ENCODE measurements at regions not wholly inside any gene's neighbourhood (a gene's known extent, or its start where the extent isn't known, plus 50 kb on each side); places are given as distances from the start of the nearest gene placed in this dataset.

GRCh38 chr2:155364766-155365165 is 666.3 kb downstream of the KCNJ3 start:
- H3K36me3 ChIP-seq (ENCODE audit: control insufficient read depth in 1 of 2, insufficient read depth in 2 of 2, low read depth in 1 of 2, low read length in 2 of 2) = no peaks in the 10 kb centered on the region
- no peak for DNase-seq
- no peak overlapping the region for H2AFZ ChIP-seq (ENCODE audit: low read depth, low read length)
- H3K9me3 ChIP-seq (ENCODE audit: control insufficient read depth, low read length) = no peaks in the 10 kb centered on the region
- no peak overlapping the region for H3K27ac ChIP-seq (ENCODE audit: low read length, poor library complexity, severe bottlenecking)
- H3K27me3 ChIP-seq (ENCODE audit: control insufficient read depth in 1 of 2, insufficient read depth in 1 of 2, low read length in 2 of 2) = no peaks in the 10 kb centered on the region
- H4K8ac ChIP-seq (ENCODE audit: low read length) = no peak overlapping the region
- no peak overlapping the region for H2BK15ac ChIP-seq (ENCODE audit: low read depth, poor library complexity, severe bottlenecking)
- H3K4me2 ChIP-seq (ENCODE audit: low read length, poor library complexity, severe bottlenecking) = no peak overlapping the region
- no CpG with 5 or more reads among the region's 3 CpGs for WGBS
- H2BK12ac ChIP-seq (ENCODE audit: low read length in 2 of 2) = no peak overlapping the region
- H3K23ac ChIP-seq (ENCODE audit: low read length in 2 of 2) = no peak overlapping the region
- no peak overlapping the region for H3K4me3 ChIP-seq (ENCODE audit: insufficient read depth in 1 of 2, low read depth in 1 of 2, low read length in 2 of 2)
- no peak overlapping the region for H2BK120ac ChIP-seq (ENCODE audit: low read depth, low read length)
- H2BK5ac ChIP-seq (ENCODE audit: low read depth, low read length, poor library complexity, severe bottlenecking) = no peak overlapping the region
- H3K79me1 ChIP-seq (replicated peaks; ENCODE audit: low read length, poor library complexity, severe bottlenecking) = no peaks in the 10 kb centered on the region
- no peak overlapping the region for H3K4ac ChIP-seq (ENCODE audit: low read depth in 1 of 2, low read length in 2 of 2)
- no peak overlapping the region for H4K91ac ChIP-seq (ENCODE audit: low read length)
- H3K9ac ChIP-seq (ENCODE audit: low read length) = no peak overlapping the region
- H2AK5ac ChIP-seq (ENCODE audit: low read length, severe bottlenecking) = no peak overlapping the region
- no peak overlapping the region for H3K14ac ChIP-seq (ENCODE audit: low read length in 2 of 2)
- no peaks in the 10 kb centered on the region for H3K4me1 ChIP-seq (ENCODE audit: control insufficient read depth, insufficient read depth, low read depth, low read length)
- no peak overlapping the region for H3K18ac ChIP-seq (ENCODE audit: low read depth in 1 of 2, low read length in 2 of 2)

- H4K8ac ChIP-seq (ENCODE audit: low read length) = no peak overlapping the region
- H3K27me3 ChIP-seq (ENCODE audit: control insufficient read depth in 1 of 2, insufficient read depth in 1 of 2, low read length in 2 of 2) = no peaks in the 10 kb centered on the region
- H3K4me3 ChIP-seq (ENCODE audit: insufficient read depth in 1 of 2, low read depth in 1 of 2, low read length in 2 of 2) = no peak overlapping the region
- no peak overlapping the region for H2BK15ac ChIP-seq (ENCODE audit: low read depth, poor library complexity, severe bottlenecking)
- H3K4me2 ChIP-seq (ENCODE audit: low read length, poor library complexity, severe bottlenecking) = no peak overlapping the region
- H3K9ac ChIP-seq (ENCODE audit: low read length) = no peak overlapping the region
- H3K23ac ChIP-seq (ENCODE audit: low read length in 2 of 2) = no peak overlapping the region
- H3K36me3 ChIP-seq (ENCODE audit: control insufficient read depth in 1 of 2, insufficient read depth in 2 of 2, low read depth in 1 of 2, low read length in 2 of 2) = no peaks in the 10 kb centered on the region
- no peak for DNase-seq
- H3K4ac ChIP-seq (ENCODE audit: low read depth in 1 of 2, low read length in 2 of 2) = no peak overlapping the region
- H4K91ac ChIP-seq (ENCODE audit: low read length) = no peak overlapping the region
- no peaks in the 10 kb centered on the region for H3K79me1 ChIP-seq (replicated peaks; ENCODE audit: low read length, poor library complexity, severe bottlenecking)
- H3K4me1 ChIP-seq (ENCODE audit: control insufficient read depth, insufficient read depth, low read depth, low read length) = no peaks in the 10 kb centered on the region
- no peak overlapping the region for H2AFZ ChIP-seq (ENCODE audit: low read depth, low read length)
- H3K14ac ChIP-seq (ENCODE audit: low read length in 2 of 2) = no peak overlapping the region
- no peak overlapping the region for H3K18ac ChIP-seq (ENCODE audit: low read depth in 1 of 2, low read length in 2 of 2)
- no peak overlapping the region for H2BK12ac ChIP-seq (ENCODE audit: low read length in 2 of 2)
- H3K9me3 ChIP-seq (ENCODE audit: control insufficient read depth, low read length) = peaks cover 8% of the 10 kb centered on the region
- H2AK5ac ChIP-seq (ENCODE audit: low read length, severe bottlenecking) = no peak overlapping the region
- H2BK120ac ChIP-seq (ENCODE audit: low read depth, low read length) = no peak overlapping the region
- WGBS = 89% methylated on average over 8 of the region's 8 CpGs
- H3K27ac ChIP-seq (ENCODE audit: low read length, poor library complexity, severe bottlenecking) = no peak overlapping the region
- no peak overlapping the region for H2BK5ac ChIP-seq (ENCODE audit: low read depth, low read length, poor library complexity, severe bottlenecking)
These were observed 664.9 kb downstream of the KCNJ3 start for GRCh38 chr2:155363349-155363888.

- WGBS = 56% methylated on average over 1 of the region's 1 CpG
- H4K91ac ChIP-seq (ENCODE audit: low read length) = no peak overlapping the region
- no peak overlapping the region for H3K23ac ChIP-seq (ENCODE audit: low read length in 2 of 2)
- no peak overlapping the region for H3K4ac ChIP-seq (ENCODE audit: low read depth in 1 of 2, low read length in 2 of 2)
- H4K8ac ChIP-seq (ENCODE audit: low read length) = no peak overlapping the region
- no peak overlapping the region for H3K4me3 ChIP-seq (ENCODE audit: insufficient read depth in 1 of 2, low read depth in 1 of 2, low read length in 2 of 2)
- no peak overlapping the region for H2AK5ac ChIP-seq (ENCODE audit: low read length, severe bottlenecking)
- H3K9me3 ChIP-seq (ENCODE audit: control insufficient read depth, low read length) = peaks cover 24% of the 10 kb centered on the region
- no peak overlapping the region for H2BK5ac ChIP-seq (ENCODE audit: low read depth, low read length, poor library complexity, severe bottlenecking)
- H2BK120ac ChIP-seq (ENCODE audit: low read depth, low read length) = no peak overlapping the region
- H3K14ac ChIP-seq (ENCODE audit: low read length in 2 of 2) = no peak overlapping the region
- no peak for DNase-seq
- H2AFZ ChIP-seq (ENCODE audit: low read depth, low read length) = no peak overlapping the region
- H2BK15ac ChIP-seq (ENCODE audit: low read depth, poor library complexity, severe bottlenecking) = no peak overlapping the region
- no peak overlapping the region for H3K18ac ChIP-seq (ENCODE audit: low read depth in 1 of 2, low read length in 2 of 2)
- no peaks in the 10 kb centered on the region for H3K27me3 ChIP-seq (ENCODE audit: control insufficient read depth in 1 of 2, insufficient read depth in 1 of 2, low read length in 2 of 2)
- no peak overlapping the region for H3K9ac ChIP-seq (ENCODE audit: low read length)
- H3K36me3 ChIP-seq (ENCODE audit: control insufficient read depth in 1 of 2, insufficient read depth in 2 of 2, low read depth in 1 of 2, low read length in 2 of 2) = no peaks in the 10 kb centered on the region
- no peak overlapping the region for H3K27ac ChIP-seq (ENCODE audit: low read length, poor library complexity, severe bottlenecking)
- H3K4me2 ChIP-seq (ENCODE audit: low read length, poor library complexity, severe bottlenecking) = no peak overlapping the region
- no peak overlapping the region for H2BK12ac ChIP-seq (ENCODE audit: low read length in 2 of 2)
- no peaks in the 10 kb centered on the region for H3K79me1 ChIP-seq (replicated peaks; ENCODE audit: low read length, poor library complexity, severe bottlenecking)
- H3K4me1 ChIP-seq (ENCODE audit: control insufficient read depth, insufficient read depth, low read depth, low read length) = no peaks in the 10 kb centered on the region
These were observed 658.7 kb downstream of the KCNJ3 start for GRCh38 chr2:155357172-155357571.

GRCh38 chr2:155356250-155356649 is 657.8 kb downstream of the KCNJ3 start:
- Histone ChIP-seq H3K9ac (ENCODE audit: low read length) (no peak overlapping the region), H2BK15ac (ENCODE audit: low read depth, poor library complexity, severe bottlenecking) (no peak overlapping the region), H2BK5ac (ENCODE audit: low read depth, low read length, poor library complexity, severe bottlenecking) (no peak overlapping the region), H4K91ac (ENCODE audit: low read length) (no peak overlapping the region), H2BK12ac (ENCODE audit: low read length in 2 of 2) (no peak overlapping the region), H3K36me3 (ENCODE audit: control insufficient read depth in 1 of 2, insufficient read depth in 2 of 2, low read depth in 1 of 2, low read length in 2 of 2) (no peaks in the 10 kb centered on the region), H3K23ac (ENCODE audit: low read length in 2 of 2) (no peak overlapping the region), H3K27me3 (ENCODE audit: control insufficient read depth in 1 of 2, insufficient read depth in 1 of 2, low read length in 2 of 2) (no peaks in the 10 kb centered on the region), H3K27ac (ENCODE audit: low read length, poor library complexity, severe bottlenecking) (no peak overlapping the region), H3K79me1 (replicated peaks; ENCODE audit: low read length, poor library complexity, severe bottlenecking) (no peaks in the 10 kb centered on the region), H2AFZ (ENCODE audit: low read depth, low read length) (no peak overlapping the region), H3K18ac (ENCODE audit: low read depth in 1 of 2, low read length in 2 of 2) (no peak overlapping the region), H2AK5ac (ENCODE audit: low read length, severe bottlenecking) (no peak overlapping the region), H3K9me3 (ENCODE audit: control insufficient read depth, low read length) (peaks cover 24% of the 10 kb centered on the region), H3K4ac (ENCODE audit: low read depth in 1 of 2, low read length in 2 of 2) (no peak overlapping the region), H3K4me1 (ENCODE audit: control insufficient read depth, insufficient read depth, low read depth, low read length) (no peaks in the 10 kb centered on the region), H3K4me2 (ENCODE audit: low read length, poor library complexity, severe bottlenecking) (no peak overlapping the region), H4K8ac (ENCODE audit: low read length) (no peak overlapping the region), H3K4me3 (ENCODE audit: insufficient read depth in 1 of 2, low read depth in 1 of 2, low read length in 2 of 2) (no peak overlapping the region), H2BK120ac (ENCODE audit: low read depth, low read length) (no peak overlapping the region), H3K14ac (ENCODE audit: low read length in 2 of 2) (no peak overlapping the region)
- 71% methylated on average over 1 of the region's 1 CpG for WGBS
- no peak for DNase-seq
